ENCODE measurements at regions not wholly inside any gene's neighbourhood (a gene's known extent, or its start where the extent isn't known, plus 50 kb on each side); places are given as distances from the start of the nearest gene placed in this dataset.
"Not testable (repeated sequence)": the region's sequence is repeated elsewhere in the genome, so short reads cannot be mapped to it uniquely, and the experiment has no call there.

DNA sequence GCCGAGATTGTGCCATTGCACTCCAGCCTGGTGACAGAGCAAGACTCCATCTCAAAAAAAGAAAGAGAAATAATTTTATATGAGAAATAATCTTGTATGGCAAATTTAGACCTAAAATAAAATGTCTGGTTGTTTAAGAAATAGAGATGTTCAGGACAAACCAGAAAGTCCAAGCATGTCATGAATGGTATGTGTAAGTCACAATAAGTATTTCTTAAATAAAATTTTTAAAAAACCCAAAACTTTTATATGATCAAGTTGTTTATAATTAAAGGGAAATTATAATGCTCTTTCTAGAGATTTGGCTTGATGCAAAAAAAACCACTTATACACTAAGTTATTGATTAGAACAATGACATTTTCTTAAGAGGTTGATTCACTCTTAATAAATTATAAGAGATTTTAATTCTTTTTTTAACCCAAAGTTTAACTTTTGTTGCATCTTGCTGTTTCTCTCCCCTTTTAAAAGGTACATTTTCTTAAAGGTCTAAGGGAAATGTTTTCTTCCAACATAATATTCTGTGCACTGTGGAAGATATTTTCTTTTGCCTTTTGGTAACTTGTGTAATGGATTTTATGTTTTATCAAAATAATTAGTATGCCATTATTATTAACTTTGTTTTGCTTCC lies 105.7 kb downstream of the RTP4 start:
- H3K4me2 ChIP-seq (ENCODE audit: insufficient read depth, low read length), result no peak overlapping the region
- DNase-seq (ENCODE audit: insufficient read length, low spot score, missing footprints), result no peak
- H3K36me3 ChIP-seq (ENCODE audit: insufficient read depth, low read length), result no peaks in the 10 kb centered on the region
- H3K79me2 ChIP-seq (ENCODE audit: insufficient read depth, low read length), result no peaks in the 10 kb centered on the region
- no peak overlapping the region for H3K27ac ChIP-seq (ENCODE audit: low read depth, low read length)
- no peaks in the 10 kb centered on the region for H3K4me1 ChIP-seq (ENCODE audit: insufficient read depth, low read length)
- H3K4me3 ChIP-seq (ENCODE audit: insufficient read depth, low read length), result no peak overlapping the region
- H3K27me3 ChIP-seq (ENCODE audit: insufficient read depth, low read length), result no peaks in the 10 kb centered on the region
- TF ChIP-seq, protein P1, sequence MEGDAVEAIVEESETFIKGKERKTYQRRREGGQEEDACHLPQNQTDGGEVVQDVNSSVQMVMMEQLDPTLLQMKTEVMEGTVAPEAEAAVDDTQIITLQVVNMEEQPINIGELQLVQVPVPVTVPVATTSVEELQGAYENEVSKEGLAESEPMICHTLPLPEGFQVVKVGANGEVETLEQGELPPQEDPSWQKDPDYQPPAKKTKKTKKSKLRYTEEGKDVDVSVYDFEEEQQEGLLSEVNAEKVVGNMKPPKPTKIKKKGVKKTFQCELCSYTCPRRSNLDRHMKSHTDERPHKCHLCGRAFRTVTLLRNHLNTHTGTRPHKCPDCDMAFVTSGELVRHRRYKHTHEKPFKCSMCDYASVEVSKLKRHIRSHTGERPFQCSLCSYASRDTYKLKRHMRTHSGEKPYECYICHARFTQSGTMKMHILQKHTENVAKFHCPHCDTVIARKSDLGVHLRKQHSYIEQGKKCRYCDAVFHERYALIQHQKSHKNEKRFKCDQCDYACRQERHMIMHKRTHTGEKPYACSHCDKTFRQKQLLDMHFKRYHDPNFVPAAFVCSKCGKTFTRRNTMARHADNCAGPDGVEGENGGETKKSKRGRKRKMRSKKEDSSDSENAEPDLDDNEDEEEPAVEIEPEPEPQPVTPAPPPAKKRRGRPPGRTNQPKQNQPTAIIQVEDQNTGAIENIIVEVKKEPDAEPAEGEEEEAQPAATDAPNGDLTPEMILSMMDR (IDR thresholded peaks at IDR 0.05; ENCODE audit: extremely low read depth, low read depth, low read length), result no peak
- no peaks in the 10 kb centered on the region for H4K20me1 ChIP-seq (ENCODE audit: insufficient read depth, low read length)
- no peak overlapping the region for H2AFZ ChIP-seq (ENCODE audit: low read length)
- H3K9me3 ChIP-seq (ENCODE audit: low read depth, low read length), result peaks cover 3% of the 10 kb centered on the region

DNA sequence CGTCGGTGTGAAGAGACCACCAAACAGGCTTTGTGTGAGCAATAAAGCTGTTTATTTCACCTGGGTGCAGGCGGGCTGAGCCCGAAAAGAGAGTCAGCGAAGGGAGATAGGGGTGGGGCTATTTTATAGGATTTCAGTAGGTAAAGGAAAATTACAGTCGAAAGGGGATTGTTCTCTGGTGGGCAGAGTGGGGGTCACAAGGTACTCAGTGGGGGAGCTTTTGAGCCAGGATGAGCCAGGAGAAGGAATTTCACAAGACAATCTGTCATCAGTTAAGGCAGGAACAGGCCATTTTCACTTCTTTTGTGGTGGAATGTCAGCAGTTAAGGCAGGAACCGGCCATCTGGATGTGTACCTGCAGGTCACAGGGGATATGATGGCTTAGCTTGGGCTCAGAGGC lies 98.1 kb downstream of the RTP4 start:
- H3K27ac ChIP-seq (ENCODE audit: low read depth, low read length); H3K36me3 ChIP-seq (ENCODE audit: insufficient read depth, low read length); H3K4me1 ChIP-seq (ENCODE audit: insufficient read depth, low read length); H3K4me2 ChIP-seq (ENCODE audit: insufficient read depth, low read length); H3K4me3 ChIP-seq (ENCODE audit: insufficient read depth, low read length); H3K9me3 ChIP-seq (ENCODE audit: low read depth, low read length); H4K20me1 ChIP-seq (ENCODE audit: insufficient read depth, low read length); H2AFZ ChIP-seq (ENCODE audit: low read length); H3K27me3 ChIP-seq (ENCODE audit: insufficient read depth, low read length); DNase-seq (ENCODE audit: insufficient read length, low spot score, missing footprints); H3K79me2 ChIP-seq (ENCODE audit: insufficient read depth, low read length): not testable (repeated sequence)

DNA sequence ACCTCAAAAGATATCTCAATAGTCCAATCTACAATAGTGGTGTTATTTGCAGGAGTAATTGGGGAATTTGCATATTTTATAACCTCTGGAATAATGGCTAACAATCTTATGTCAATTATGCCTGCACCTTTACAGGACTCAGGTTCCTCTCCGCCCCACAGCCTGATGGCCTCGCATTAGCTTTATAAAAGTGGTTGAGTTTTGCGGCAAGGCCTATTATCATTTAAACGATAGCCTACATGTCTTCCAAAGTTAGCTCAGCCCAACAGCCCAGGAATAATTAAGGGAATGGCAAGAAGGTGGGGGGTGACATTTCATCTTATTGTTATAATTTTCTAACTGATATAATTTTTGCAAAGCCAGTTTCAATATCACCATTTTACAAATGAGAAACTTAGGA lies 97.3 kb downstream of the RTP4 start:
- no peak for DNase-seq (ENCODE audit: insufficient read length, low spot score, missing footprints)
- TF ChIP-seq, protein P1 (IDR thresholded peaks at IDR 0.05; ENCODE audit: extremely low read depth, low read depth, low read length), result no peak
- Histone ChIP-seq H4K20me1 (ENCODE audit: insufficient read depth, low read length) (no peaks in the 10 kb centered on the region), H3K4me3 (ENCODE audit: insufficient read depth, low read length) (no peak overlapping the region), H3K36me3 (ENCODE audit: insufficient read depth, low read length) (no peaks in the 10 kb centered on the region), H2AFZ (ENCODE audit: low read length) (no peak overlapping the region), H3K79me2 (ENCODE audit: insufficient read depth, low read length) (no peaks in the 10 kb centered on the region), H3K27me3 (ENCODE audit: insufficient read depth, low read length) (no peaks in the 10 kb centered on the region), H3K9me3 (ENCODE audit: low read depth, low read length) (no peaks in the 10 kb centered on the region), H3K4me1 (ENCODE audit: insufficient read depth, low read length) (no peaks in the 10 kb centered on the region), H3K4me2 (ENCODE audit: insufficient read depth, low read length) (no peak overlapping the region), H3K27ac (ENCODE audit: low read depth, low read length) (no peak overlapping the region)

DNA sequence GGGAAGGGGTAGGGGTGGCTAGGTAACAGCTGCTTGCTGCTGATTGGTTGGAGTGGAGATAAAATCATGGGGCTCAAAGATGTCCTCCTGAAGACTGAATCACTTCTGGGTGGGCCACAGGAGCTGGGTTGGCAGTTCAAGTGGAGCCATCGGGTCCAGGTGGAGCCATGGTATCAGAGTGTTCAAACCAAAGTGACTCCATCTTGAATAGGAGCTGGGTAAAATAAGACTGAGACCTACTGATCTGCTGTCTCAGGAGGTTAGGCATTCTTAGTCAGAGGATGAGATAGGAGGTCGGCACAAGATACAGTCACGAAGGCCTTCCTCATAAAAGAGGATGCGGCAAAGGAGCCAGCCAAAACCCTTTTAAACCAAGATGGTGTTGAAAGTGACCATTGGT lies 96.5 kb downstream of the RTP4 start:
- no peak overlapping the region for H3K4me3 ChIP-seq (ENCODE audit: insufficient read depth, low read length)
- H3K9me3 ChIP-seq (ENCODE audit: low read depth, low read length), result no peaks in the 10 kb centered on the region
- H3K27ac ChIP-seq (ENCODE audit: low read depth, low read length), result no peak overlapping the region
- no peak overlapping the region for H3K4me2 ChIP-seq (ENCODE audit: insufficient read depth, low read length)
- no peak for DNase-seq (ENCODE audit: insufficient read length, low spot score, missing footprints)
- H2AFZ ChIP-seq (ENCODE audit: low read length), result no peak overlapping the region
- H4K20me1 ChIP-seq (ENCODE audit: insufficient read depth, low read length), result no peaks in the 10 kb centered on the region
- no peaks in the 10 kb centered on the region for H3K4me1 ChIP-seq (ENCODE audit: insufficient read depth, low read length)
- no peaks in the 10 kb centered on the region for H3K36me3 ChIP-seq (ENCODE audit: insufficient read depth, low read length)
- no peaks in the 10 kb centered on the region for H3K27me3 ChIP-seq (ENCODE audit: insufficient read depth, low read length)
- H3K79me2 ChIP-seq (ENCODE audit: insufficient read depth, low read length), result no peaks in the 10 kb centered on the region
- TF ChIP-seq, protein P1 (IDR thresholded peaks at IDR 0.05; ENCODE audit: extremely low read depth, low read depth, low read length), result no peak

Measured in osteoblast (primary cell).